ENCODE measurements at regions not wholly inside any gene's neighbourhood (a gene's known extent, or its start where the extent isn't known, plus 50 kb on each side); places are given as distances from the start of the nearest gene placed in this dataset.

DNA sequence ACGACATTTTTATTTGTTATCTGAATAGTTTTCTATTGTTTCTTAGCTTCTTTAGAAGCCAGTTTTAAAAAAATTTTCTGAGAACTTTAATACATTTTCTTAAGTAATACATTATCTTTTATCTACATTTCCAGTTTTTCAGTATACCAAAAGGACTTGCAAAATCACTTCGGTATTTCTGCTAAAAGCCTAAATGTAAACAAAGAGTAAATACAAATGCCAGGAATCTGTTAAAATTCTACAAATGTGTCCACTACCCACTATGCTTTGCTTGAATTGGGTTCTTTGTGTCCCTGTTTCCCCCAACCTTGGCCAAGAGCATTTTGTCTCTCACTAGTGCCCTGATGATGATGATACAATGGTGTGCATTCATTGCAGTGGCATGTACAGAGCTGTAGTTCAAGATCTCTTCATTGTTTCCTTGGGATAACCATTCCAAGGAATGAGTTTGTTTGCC lies 611.2 kb downstream of the NR2F1-AS1 start:
- TF ChIP-seq MYC (IDR thresholded peaks at IDR 0.05; ENCODE audit: low read depth, low read length) = no peak
- TF ChIP-seq, protein P1, sequence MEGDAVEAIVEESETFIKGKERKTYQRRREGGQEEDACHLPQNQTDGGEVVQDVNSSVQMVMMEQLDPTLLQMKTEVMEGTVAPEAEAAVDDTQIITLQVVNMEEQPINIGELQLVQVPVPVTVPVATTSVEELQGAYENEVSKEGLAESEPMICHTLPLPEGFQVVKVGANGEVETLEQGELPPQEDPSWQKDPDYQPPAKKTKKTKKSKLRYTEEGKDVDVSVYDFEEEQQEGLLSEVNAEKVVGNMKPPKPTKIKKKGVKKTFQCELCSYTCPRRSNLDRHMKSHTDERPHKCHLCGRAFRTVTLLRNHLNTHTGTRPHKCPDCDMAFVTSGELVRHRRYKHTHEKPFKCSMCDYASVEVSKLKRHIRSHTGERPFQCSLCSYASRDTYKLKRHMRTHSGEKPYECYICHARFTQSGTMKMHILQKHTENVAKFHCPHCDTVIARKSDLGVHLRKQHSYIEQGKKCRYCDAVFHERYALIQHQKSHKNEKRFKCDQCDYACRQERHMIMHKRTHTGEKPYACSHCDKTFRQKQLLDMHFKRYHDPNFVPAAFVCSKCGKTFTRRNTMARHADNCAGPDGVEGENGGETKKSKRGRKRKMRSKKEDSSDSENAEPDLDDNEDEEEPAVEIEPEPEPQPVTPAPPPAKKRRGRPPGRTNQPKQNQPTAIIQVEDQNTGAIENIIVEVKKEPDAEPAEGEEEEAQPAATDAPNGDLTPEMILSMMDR (IDR thresholded peaks at IDR 0.05; ENCODE audit: low read depth, low read length) = no peak
- no peak for TF ChIP-seq POLR2A (IDR thresholded peaks at IDR 0.05; ENCODE audit: extremely low read depth, insufficient read length)
- H3K4me3 ChIP-seq (ENCODE audit: low read depth, low read length) = no peak overlapping the region
- no peak for DNase-seq (ENCODE audit: low read depth)

DNA sequence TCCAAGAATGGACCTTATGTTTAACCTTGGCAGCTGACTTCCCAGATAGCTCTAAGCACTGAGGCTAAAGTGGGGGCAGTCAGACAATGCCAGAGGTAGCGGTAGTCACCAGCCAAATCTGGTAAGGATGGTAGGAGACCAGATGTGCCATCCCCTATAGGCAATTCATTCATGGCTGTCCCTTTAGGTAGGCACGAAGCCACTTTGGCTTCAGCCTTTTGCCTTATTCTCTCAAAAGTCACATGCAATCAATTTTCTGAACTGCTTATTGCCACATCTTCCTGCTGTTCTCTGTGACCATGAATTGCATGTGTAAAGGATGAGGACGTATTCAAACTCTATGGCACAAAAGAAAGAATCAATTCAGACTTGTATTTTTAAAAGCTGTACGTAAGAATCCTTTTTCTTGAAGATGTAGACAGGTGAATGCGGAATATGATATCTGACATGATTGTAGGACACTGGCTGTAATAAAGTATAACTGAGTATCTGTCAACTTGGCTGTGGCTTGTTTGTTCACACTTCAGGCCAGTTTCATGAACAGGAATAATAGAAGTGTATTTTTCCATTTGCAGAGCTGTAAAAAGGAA lies 611.7 kb downstream of the NR2F1-AS1 start:
- TF ChIP-seq POLR2A (IDR thresholded peaks at IDR 0.05; ENCODE audit: extremely low read depth, insufficient read length) (no peak), MYC (IDR thresholded peaks at IDR 0.05; ENCODE audit: low read depth, low read length) (no peak)
- TF ChIP-seq, protein P2, sequence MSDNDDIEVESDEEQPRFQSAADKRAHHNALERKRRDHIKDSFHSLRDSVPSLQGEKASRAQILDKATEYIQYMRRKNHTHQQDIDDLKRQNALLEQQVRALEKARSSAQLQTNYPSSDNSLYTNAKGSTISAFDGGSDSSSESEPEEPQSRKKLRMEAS (IDR thresholded peaks at IDR 0.05; ENCODE audit: low read depth, low read length) = no peak
- TF ChIP-seq, protein P1 (IDR thresholded peaks at IDR 0.05; ENCODE audit: low read depth, low read length) = no peak
- DNase-seq (ENCODE audit: low read depth) = no peak
- no peak overlapping the region for H3K4me3 ChIP-seq (ENCODE audit: low read depth, low read length)

DNA sequence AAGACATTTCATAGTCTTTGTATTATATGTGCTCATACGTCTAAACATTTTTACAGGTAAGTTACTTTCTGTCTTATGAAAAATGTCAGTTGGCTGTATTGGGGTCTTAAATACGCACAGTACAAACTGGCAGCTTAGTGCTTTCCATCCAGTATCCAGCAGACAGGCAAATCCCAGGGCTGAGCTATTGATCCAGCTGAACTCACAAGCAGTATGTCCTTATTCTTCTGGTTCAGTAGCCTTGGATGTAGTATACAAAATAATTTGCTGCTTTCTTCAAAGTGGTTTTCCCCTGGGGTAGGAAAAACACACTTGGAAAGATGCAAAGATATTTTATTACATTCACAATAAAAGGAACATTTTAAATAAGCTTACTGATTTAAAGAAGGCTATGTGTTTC lies 617.2 kb downstream of the NR2F1-AS1 start:
- TF ChIP-seq POLR2A (IDR thresholded peaks at IDR 0.05; ENCODE audit: extremely low read depth, insufficient read length) (no peak), MYC (IDR thresholded peaks at IDR 0.05; ENCODE audit: low read depth, low read length) (no peak)
- TF ChIP-seq, protein P2 (IDR thresholded peaks at IDR 0.05; ENCODE audit: low read depth, low read length) = no peak
- TF ChIP-seq, protein P1 (IDR thresholded peaks at IDR 0.05; ENCODE audit: low read depth, low read length) = no peak
- no peak overlapping the region for H3K4me3 ChIP-seq (ENCODE audit: low read depth, low read length)
- DNase-seq (ENCODE audit: low read depth) = no peak

DNA sequence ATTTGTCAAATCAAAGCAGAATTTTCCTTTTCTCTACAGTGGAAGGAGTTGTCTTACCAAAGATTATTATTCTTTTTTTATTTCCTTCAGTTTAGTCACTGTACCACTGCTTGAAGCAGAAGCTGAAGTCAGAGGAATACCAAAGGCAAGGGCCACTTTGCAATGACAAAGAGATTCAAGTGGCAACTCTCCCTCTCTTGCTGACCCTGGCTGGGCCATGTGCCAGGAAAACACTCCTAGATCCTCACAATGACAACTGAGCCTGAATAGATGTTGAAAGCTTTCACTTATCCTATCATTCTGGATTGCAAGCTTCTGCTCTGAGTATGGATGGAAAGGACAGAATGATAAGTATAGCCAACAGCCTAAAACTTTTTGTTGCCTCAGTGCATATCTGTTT lies 618.3 kb downstream of the NR2F1-AS1 start:
- DNase-seq (ENCODE audit: low read depth) = no peak
- TF ChIP-seq, protein P1 (IDR thresholded peaks at IDR 0.05; ENCODE audit: low read depth, low read length) = no peak
- no peak for TF ChIP-seq POLR2A (IDR thresholded peaks at IDR 0.05; ENCODE audit: extremely low read depth, insufficient read length)
- TF ChIP-seq, protein P2 (IDR thresholded peaks at IDR 0.05; ENCODE audit: low read depth, low read length) = no peak
- no peak for TF ChIP-seq MYC (IDR thresholded peaks at IDR 0.05; ENCODE audit: low read depth, low read length)
- no peak overlapping the region for H3K4me3 ChIP-seq (ENCODE audit: low read depth, low read length)

DNA sequence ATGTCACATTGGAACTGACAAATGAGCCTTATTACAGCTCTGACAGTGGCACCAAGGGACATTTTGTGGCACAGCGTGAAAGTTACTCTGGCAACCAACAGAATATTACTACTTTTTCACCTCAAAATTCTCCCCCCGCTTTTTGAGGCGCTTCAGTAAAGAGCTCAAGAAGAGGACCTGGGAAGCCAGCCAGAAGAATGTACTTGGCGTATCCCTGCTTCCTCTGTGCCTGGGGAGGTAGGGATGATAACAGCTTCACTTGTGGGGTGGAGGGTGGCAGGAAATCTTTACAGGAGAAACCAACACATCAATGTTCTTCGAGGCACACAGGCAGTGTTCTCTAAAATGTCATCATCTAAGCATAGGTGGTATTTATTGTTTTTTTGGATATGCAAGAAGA lies 624.1 kb downstream of the NR2F1-AS1 start:
- DNase-seq (ENCODE audit: low read depth) = no peak
- no peak for TF ChIP-seq POLR2A (IDR thresholded peaks at IDR 0.05; ENCODE audit: extremely low read depth, insufficient read length)
- TF ChIP-seq, protein P2 (IDR thresholded peaks at IDR 0.05; ENCODE audit: low read depth, low read length) = no peak
- no peak for TF ChIP-seq MYC (IDR thresholded peaks at IDR 0.05; ENCODE audit: low read depth, low read length)
- TF ChIP-seq, protein P1 (IDR thresholded peaks at IDR 0.05; ENCODE audit: low read depth, low read length) = no peak
- H3K4me3 ChIP-seq (ENCODE audit: low read depth, low read length) = no peak overlapping the region

DNA sequence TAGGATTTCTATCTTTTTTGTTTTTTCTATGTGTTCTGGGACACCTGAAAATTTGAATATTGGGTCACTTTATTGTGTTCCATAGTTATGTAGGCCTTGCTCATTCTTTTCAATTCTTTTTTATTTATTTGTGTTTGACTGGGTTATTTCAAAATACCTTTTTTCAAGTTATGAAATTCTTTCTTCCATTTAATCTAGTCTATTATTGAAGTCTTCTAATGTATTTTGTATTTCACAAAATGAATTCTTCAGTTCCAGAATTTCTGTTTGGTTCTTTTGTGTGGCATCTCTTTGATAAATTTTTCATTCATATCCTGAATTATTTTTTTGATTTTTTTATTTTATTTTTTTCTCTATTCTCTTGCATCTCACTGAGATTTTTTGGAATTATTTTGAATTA lies 628.8 kb downstream of the NR2F1-AS1 start:
- no peak overlapping the region for H3K4me3 ChIP-seq (ENCODE audit: low read depth, low read length)
- no peak for DNase-seq (ENCODE audit: low read depth)
- TF ChIP-seq POLR2A (IDR thresholded peaks at IDR 0.05; ENCODE audit: extremely low read depth, insufficient read length) (no peak), MYC (IDR thresholded peaks at IDR 0.05; ENCODE audit: low read depth, low read length) (no peak)
- TF ChIP-seq, protein P1 (IDR thresholded peaks at IDR 0.05; ENCODE audit: low read depth, low read length) = no peak
- TF ChIP-seq, protein P2 (IDR thresholded peaks at IDR 0.05; ENCODE audit: low read depth, low read length) = no peak

All from NB4 (cell line).